ENCODE measurements at regions not wholly inside any gene's neighbourhood (a gene's known extent, or its start where the extent isn't known, plus 50 kb on each side); places are given as distances from the start of the nearest gene placed in this dataset.

GRCh38 chr7:94228678-94229077, 166.0 kb upstream of the COL1A2 start:
- H2BK5ac ChIP-seq (ENCODE audit: low read depth, low read length) = no peak overlapping the region
- no peak for FAIRE-seq

More at GRCh38 chr7:94228678-94229077, 166.0 kb upstream of the COL1A2 start:
- no peak overlapping the region for H2BK120ac ChIP-seq (replicated peaks; ENCODE audit: low read depth, low read length)
- no peak overlapping the region for H3K4me3 ChIP-seq (ENCODE audit: extremely low read depth in 1 of 4, insufficient read depth in 2 of 4, low read depth in 3 of 4, low read length in 4 of 4)
- no peaks in the 10 kb centered on the region for H4K20me1 ChIP-seq (replicated peaks in 1 of 2; ENCODE audit: control insufficient read depth in 1 of 2, insufficient read depth in 2 of 2, low read length in 2 of 2)
- TF ChIP-seq MAFK (IDR thresholded peaks at IDR 0.05; ENCODE audit: low read depth, low read length) = no peak
- TF ChIP-seq CHD7 (IDR thresholded peaks at IDR 0.05; ENCODE audit: insufficient replicate concordance, low read length) = peak; percentile 6
- no peak overlapping the region for H4K8ac ChIP-seq (ENCODE audit: extremely low read depth, insufficient read depth, low read length)
- H3K27ac ChIP-seq (ENCODE audit: low read depth, low read length) = no peak overlapping the region
- no peaks in the 10 kb centered on the region for H3K36me3 ChIP-seq (ENCODE audit: control insufficient read depth in 2 of 4, insufficient read depth in 4 of 4, low read length in 3 of 4)
- no peak overlapping the region for H2AK5ac ChIP-seq (ENCODE audit: low read depth, low read length)
- no peak overlapping the region for H2BK20ac ChIP-seq (ENCODE audit: low read length)
- no peak overlapping the region for H3K18ac ChIP-seq (ENCODE audit: extremely low read depth, low read length)
- ChIA-PET POLR2A (ENCODE audit: partially characterized antibody) (no interaction called here), CTCF (ENCODE audit: partially characterized antibody) (no interaction called here)
- H4K5ac ChIP-seq (ENCODE audit: insufficient read length, low read depth, low read length) = no peak overlapping the region
- no peak overlapping the region for H2BK12ac ChIP-seq (ENCODE audit: low read depth, low read length)
- H3K56ac ChIP-seq (replicated peaks; ENCODE audit: insufficient read length, low read depth, low read length) = no peak overlapping the region
- H2AFZ ChIP-seq (ENCODE audit: low read length) = no peak overlapping the region
- DNase-seq (ENCODE audit: low read depth in 1 of 2, low spot score in 2 of 2) = no peak
- H3K23ac ChIP-seq (ENCODE audit: insufficient read length) = no peak overlapping the region
- no peak overlapping the region for H2BK15ac ChIP-seq (ENCODE audit: low read length)
- H3K27me3 ChIP-seq (replicated peaks in 1 of 4; ENCODE audit: control insufficient read depth in 3 of 4, extremely low read depth in 1 of 4, insufficient read depth in 3 of 4, low read length in 3 of 4) = peaks cover 4 to 9% (median 5%) of the 10 kb centered on the region in 4 experiments; a peak in 4 of 7 replicates
- H3K23me2 ChIP-seq (ENCODE audit: low read depth, low read length) = no peaks in the 10 kb centered on the region
- H3K4me2 ChIP-seq (ENCODE audit: insufficient read depth in 1 of 2, low read depth in 2 of 2, low read length in 2 of 2) = no peak overlapping the region
- no peak overlapping the region for H3K9ac ChIP-seq (replicated peaks in 1 of 4; ENCODE audit: extremely low read depth in 1 of 4, low read depth in 3 of 4, low read length in 3 of 4)
- peaks cover 0 to 3% (median under 1%) of the 10 kb centered on the region in 4 experiments; a peak in 2 of 7 replicates for H3K4me1 ChIP-seq (replicated peaks in 1 of 4; ENCODE audit: control insufficient read depth in 3 of 4, insufficient read depth in 4 of 4, low read length in 3 of 4)
- H3K79me2 ChIP-seq (ENCODE audit: control insufficient read depth in 1 of 2, insufficient read depth in 2 of 2, low read length in 2 of 2) = no peaks in the 10 kb centered on the region
- H4K91ac ChIP-seq (replicated peaks; ENCODE audit: insufficient read length, low read length) = no peak overlapping the region
- no peak overlapping the region for H3K14ac ChIP-seq (ENCODE audit: insufficient read length)
- H3K9me3 ChIP-seq (ENCODE audit: insufficient read depth in 2 of 2, low read depth in 1 of 2, low read length in 1 of 2) = no peaks in the 10 kb centered on the region
- no peak overlapping the region for H3K4ac ChIP-seq (replicated peaks; ENCODE audit: insufficient read length, low read depth, low read length)
- no peaks in the 10 kb centered on the region for H3K79me1 ChIP-seq (ENCODE audit: low read depth, low read length)

Data from H1 (cell line).